Natural killer cell (primary cell): ENCODE measurements at regions not wholly inside any gene's neighbourhood (a gene's known extent, or its start where the extent isn't known, plus 50 kb on each side); places are given as distances from the start of the nearest gene placed in this dataset.
"Not testable (repeated sequence)": the region's sequence is repeated elsewhere in the genome, so short reads cannot be mapped to it uniquely, and the experiment has no call there.

Experiments
- ATAC-seq, 3 donors: fragments of 150-1000 bp in 2 of 3; fragments of 200-7000 bp in 1 of 3; cut with Tn5 transposase; 1 replicate in 1 of 3; 2 replicates in 2 of 3; pipeline ENCODE4 v1.10.0; 2021; ENCODE audit warnings: mild to moderate bottlenecking in 2 of 3, moderate library complexity in 2 of 3
- DNase-seq, 2 donors: peaks; one replicate each; pipeline versions ENCODE4 v3.0.0 to v3.0.0-alpha.2; 2013 to 2021; ENCODE audit warnings: mixed read lengths in 1 of 2
- H3K27ac ChIP-seq: one replicate; pipeline ENCODE4 v1.5.1; 2013; ENCODE audit warnings: mild to moderate bottlenecking, low read length
- H3K27me3 ChIP-seq: one replicate; pipeline ENCODE4 v1.6.1; 2013; ENCODE audit warnings: low read length; ENCODE audit not compliant: control insufficient read depth, insufficient read depth
- H3K36me3 ChIP-seq: one replicate; pipeline ENCODE4 v1.6.1; 2013; ENCODE audit warnings: low read length; ENCODE audit not compliant: control insufficient read depth, insufficient read depth
- H3K4me1 ChIP-seq: one replicate; pipeline ENCODE4 v1.6.1; 2013; ENCODE audit warnings: low read length; ENCODE audit not compliant: control insufficient read depth, insufficient read depth
- H3K4me3 ChIP-seq: one replicate; pipeline ENCODE4 v1.5.1; 2013; ENCODE audit warnings: low read length
- H3K9me3 ChIP-seq: one replicate; pipeline ENCODE4 v1.6.1; 2013; ENCODE audit warnings: low read length; ENCODE audit not compliant: control insufficient read depth, insufficient read depth
- H3K27ac Mint-ChIP-seq, 2 donors: one replicate each; pipeline ENCODE4 v1.8.0; 2022; ENCODE audit warnings: mild to moderate bottlenecking in 2 of 2, mixed read lengths in 2 of 2, moderate library complexity in 1 of 2
- H3K27me3 Mint-ChIP-seq, 2 donors: one replicate each; pipeline ENCODE4 v1.8.0; 2022; ENCODE audit warnings: low read depth in 2 of 2, mixed read lengths in 2 of 2
- H3K36me3 Mint-ChIP-seq: one replicate; pipeline ENCODE4 v1.8.0; 2022; ENCODE audit warnings: mixed read lengths
- H3K4me1 Mint-ChIP-seq, 2 donors: one replicate each; pipeline ENCODE4 v1.8.0; 2022; ENCODE audit warnings: mixed read lengths in 2 of 2
- H3K4me3 Mint-ChIP-seq: one replicate; pipeline ENCODE4 v1.8.0; 2022; ENCODE audit warnings: mild to moderate bottlenecking, moderate library complexity, mixed read lengths
- H3K9me3 Mint-ChIP-seq, 2 donors: one replicate each; pipeline ENCODE4 v1.8.0; 2022; ENCODE audit warnings: mixed read lengths in 2 of 2
- WGBS: methylation state at CpG from one replicate; pipeline ENCODE4 v1.1.7; 2013; ENCODE audit warnings: missing lambda C conversion rate; ENCODE audit not compliant: insufficient coverage; 5-methylcytosine and 5-hydroxymethylcytosine counted together
- intact Hi-C: fragments of 100-400 bp; cut with micrococcal nuclease; formaldehyde crosslinking; loops from one replicate; pipeline ENCODE4 v1.14.2; 2022

DNA sequence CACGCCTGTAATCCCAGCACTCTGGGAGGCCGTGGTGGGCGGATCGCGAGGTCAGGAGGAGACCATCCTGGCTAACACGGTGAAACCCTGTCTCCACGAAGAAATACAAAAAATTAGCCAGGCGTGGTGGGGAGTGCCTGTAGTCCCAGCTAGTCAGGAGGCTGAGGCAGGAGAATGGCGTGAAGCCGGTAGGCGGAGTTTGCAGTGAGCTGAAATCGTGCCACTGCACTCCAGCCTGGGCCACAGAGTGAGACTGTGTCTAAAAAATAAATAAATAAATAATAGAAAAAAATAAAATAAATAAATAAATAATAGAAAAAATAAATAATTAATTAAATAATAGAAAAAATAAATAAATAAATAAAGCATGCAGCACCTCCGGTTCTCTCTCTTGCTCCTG is 480.8 kb downstream of the GOLGA6L6 start:
- ATAC-seq, intact Hi-C loops, H3K9me3 ChIP-seq, H3K36me3 ChIP-seq, DNase-seq, H3K27ac ChIP-seq, H3K4me1 ChIP-seq, H3K27me3 ChIP-seq, H3K4me3 ChIP-seq, H3K4me1 Mint-ChIP-seq, H3K27ac Mint-ChIP-seq, H3K9me3 Mint-ChIP-seq, H3K4me3 Mint-ChIP-seq, H3K36me3 Mint-ChIP-seq, H3K27me3 Mint-ChIP-seq: not testable (repeated sequence)
- WGBS: 88% methylated on average over 4 of the region's 13 CpGs

DNA sequence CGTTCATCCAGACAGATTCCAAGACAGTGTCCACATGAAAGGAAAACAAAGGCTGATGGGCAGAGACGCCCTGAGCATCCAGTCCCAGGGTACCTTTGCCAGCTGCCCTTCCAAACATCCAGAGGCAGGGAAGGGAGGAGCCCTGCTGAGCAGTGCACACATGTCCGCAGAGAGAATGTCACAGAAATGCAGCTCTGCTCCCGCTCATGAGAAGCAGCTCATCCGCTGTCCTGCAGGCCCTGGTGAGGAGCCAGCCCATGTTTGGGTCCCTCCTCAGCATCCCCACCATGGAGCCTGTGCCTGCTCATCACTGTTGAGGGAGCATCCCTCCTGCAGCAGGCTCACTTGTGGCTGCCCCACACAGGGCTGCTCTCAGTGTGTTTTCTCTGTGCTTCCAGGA is 484.7 kb downstream of the GOLGA6L6 start:
- ATAC-seq: peak in 1 of 3 donors; percentile 35
- H3K4me3 Mint-ChIP-seq, DNase-seq, H3K9me3 Mint-ChIP-seq, intact Hi-C loops, H3K4me1 Mint-ChIP-seq, H3K36me3 ChIP-seq, H3K27me3 Mint-ChIP-seq, H3K27ac Mint-ChIP-seq, H3K4me1 ChIP-seq, H3K27ac ChIP-seq, H3K27me3 ChIP-seq, H3K9me3 ChIP-seq, H3K4me3 ChIP-seq, H3K36me3 Mint-ChIP-seq: not testable (repeated sequence)
- WGBS: 70% methylated on average over 5 of the region's 5 CpGs

DNA sequence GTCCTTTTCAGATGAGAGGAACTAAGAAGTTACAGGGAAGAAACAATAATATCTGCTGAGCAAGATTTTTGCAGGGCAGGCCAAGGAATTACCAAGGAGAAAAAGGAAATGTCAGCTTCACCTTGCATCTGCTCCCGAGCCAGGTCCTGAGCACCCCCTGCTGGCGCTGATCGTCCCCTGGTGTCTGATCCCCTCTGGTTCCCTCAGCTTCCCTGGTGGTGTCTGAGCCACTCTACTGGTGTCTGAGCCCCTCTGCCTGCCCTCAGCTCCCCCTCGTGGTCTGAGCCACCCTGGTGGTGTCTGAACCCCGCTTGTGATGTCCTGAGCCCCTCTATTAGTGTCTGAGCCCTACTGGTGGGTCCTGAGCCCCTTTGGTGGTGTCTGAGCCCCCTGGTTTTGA is 485.7 kb downstream of the GOLGA6L6 start:
- 85% methylated on average over 3 of the region's 5 CpGs for WGBS

DNA sequence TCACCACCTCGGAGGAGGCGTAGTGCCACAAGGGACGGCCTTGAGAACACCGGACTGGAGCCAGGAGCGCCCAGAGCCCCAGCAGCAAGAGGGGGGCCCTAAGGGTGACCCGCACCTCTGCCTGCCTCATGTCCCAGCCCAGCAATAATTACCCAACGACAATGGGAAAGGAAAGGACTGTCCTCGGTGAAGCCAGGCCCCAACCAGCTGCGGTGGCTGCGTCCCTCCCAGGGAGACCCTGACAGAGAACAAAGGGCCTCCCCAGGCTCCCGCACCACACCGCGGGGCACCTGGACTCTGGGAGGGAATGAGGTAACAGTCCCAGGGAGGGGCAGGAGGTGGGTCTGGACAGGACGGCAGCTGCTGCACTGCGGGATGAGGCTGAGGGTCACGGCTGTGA is 493.4 kb downstream of the GOLGA6L6 start:
- H3K4me3 Mint-ChIP-seq, H3K4me3 ChIP-seq, ATAC-seq, H3K27me3 Mint-ChIP-seq, H3K27ac Mint-ChIP-seq, DNase-seq, H3K27me3 ChIP-seq, H3K4me1 ChIP-seq, H3K36me3 Mint-ChIP-seq, H3K27ac ChIP-seq, H3K9me3 Mint-ChIP-seq, H3K36me3 ChIP-seq, H3K4me1 Mint-ChIP-seq, intact Hi-C loops, H3K9me3 ChIP-seq: not testable (repeated sequence)
- 94% methylated on average over 11 of the region's 16 CpGs for WGBS

More for the DNA sequence above, 485.7 kb downstream of the GOLGA6L6 start:
- H3K27ac ChIP-seq, DNase-seq, H3K27ac Mint-ChIP-seq, H3K4me3 ChIP-seq, ATAC-seq, intact Hi-C loops, H3K9me3 Mint-ChIP-seq, H3K4me1 ChIP-seq, H3K27me3 Mint-ChIP-seq, H3K9me3 ChIP-seq, H3K36me3 ChIP-seq, H3K36me3 Mint-ChIP-seq, H3K4me1 Mint-ChIP-seq, H3K27me3 ChIP-seq, H3K4me3 Mint-ChIP-seq: not testable (repeated sequence)

DNA sequence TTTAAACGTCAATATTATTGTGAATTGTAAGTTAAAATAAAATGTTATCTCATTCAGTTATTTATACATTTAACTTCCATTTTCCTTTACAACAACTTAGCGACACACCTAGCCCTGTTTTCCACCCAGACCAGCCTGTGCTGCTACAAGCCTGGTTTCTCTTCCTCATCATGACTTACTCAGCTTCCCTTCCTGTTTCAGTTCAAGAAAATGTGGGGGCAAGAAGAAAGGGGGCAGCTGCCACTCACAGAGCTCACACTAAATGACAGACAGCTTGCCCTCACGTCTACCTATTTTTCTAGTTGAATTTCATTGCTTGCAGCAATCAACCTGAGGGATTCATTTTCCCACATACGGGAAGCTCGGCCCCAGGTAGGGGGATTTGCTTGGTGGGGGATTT is 496.4 kb downstream of the GOLGA6L6 start:
- H3K36me3 ChIP-seq, ATAC-seq, H3K27ac ChIP-seq, H3K9me3 ChIP-seq, DNase-seq, intact Hi-C loops, H3K4me1 Mint-ChIP-seq, H3K27me3 Mint-ChIP-seq, H3K4me3 Mint-ChIP-seq, H3K27ac Mint-ChIP-seq, H3K9me3 Mint-ChIP-seq, H3K36me3 Mint-ChIP-seq, H3K27me3 ChIP-seq, H3K4me1 ChIP-seq, H3K4me3 ChIP-seq: not testable (repeated sequence)
- no CpG with 5 or more reads among the region's 5 CpGs for WGBS

DNA sequence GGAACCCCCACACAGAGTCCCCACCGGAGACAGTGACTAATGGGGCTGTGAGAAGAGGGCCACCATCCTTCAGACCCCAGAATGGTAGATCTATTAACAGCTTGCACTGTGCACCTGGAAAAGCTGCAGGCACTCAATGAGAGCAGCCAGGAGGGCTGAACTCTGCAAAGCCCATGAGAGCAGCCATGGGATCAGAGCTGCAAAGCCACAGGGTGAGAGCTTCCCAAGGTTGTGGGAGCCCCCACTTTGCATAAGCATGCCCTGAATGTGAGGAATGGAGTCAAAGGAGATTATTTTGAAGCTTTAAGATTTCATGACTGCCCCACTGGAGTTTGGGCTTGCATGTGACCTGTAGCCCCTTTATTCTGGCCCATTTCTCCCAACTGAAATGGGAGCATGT is 500.9 kb downstream of the GOLGA6L6 start:
- H3K27ac Mint-ChIP-seq, H3K27ac ChIP-seq, H3K27me3 Mint-ChIP-seq, H3K9me3 ChIP-seq, H3K4me3 ChIP-seq, DNase-seq, H3K9me3 Mint-ChIP-seq, H3K4me1 ChIP-seq, ATAC-seq, H3K36me3 Mint-ChIP-seq, H3K36me3 ChIP-seq, H3K4me3 Mint-ChIP-seq, intact Hi-C loops, H3K4me1 Mint-ChIP-seq, H3K27me3 ChIP-seq: not testable (repeated sequence)
- WGBS: no CpG with 5 or more reads among the region's 1 CpG

DNA sequence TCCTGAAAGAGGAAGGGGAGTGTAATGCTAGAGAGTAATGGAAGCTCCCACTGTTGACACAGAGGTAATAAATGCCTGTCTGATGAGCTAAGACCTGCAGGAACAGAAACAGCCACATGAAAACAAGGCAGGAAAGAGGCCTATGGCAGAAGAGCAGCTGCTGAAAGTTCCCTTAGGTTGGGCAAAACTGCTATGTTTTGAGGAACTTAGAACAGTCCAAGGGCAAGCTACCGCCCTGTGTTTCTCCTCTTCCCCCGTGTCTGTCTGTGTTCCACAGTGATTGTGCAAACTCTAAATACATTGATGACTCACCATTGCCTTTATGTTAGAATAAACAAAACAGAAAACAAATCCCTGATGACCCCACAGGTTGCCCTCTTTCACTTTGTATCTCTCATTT is 516.6 kb downstream of the GOLGA6L6 start:
- intact Hi-C loops, H3K36me3 ChIP-seq, H3K27me3 Mint-ChIP-seq, H3K27ac Mint-ChIP-seq, H3K4me1 ChIP-seq, DNase-seq, H3K9me3 ChIP-seq, ATAC-seq, H3K27ac ChIP-seq, H3K36me3 Mint-ChIP-seq, H3K4me1 Mint-ChIP-seq, H3K4me3 Mint-ChIP-seq, H3K9me3 Mint-ChIP-seq, H3K4me3 ChIP-seq, H3K27me3 ChIP-seq: not testable (repeated sequence)
- WGBS: no CpG with 5 or more reads among the region's 2 CpGs

DNA sequence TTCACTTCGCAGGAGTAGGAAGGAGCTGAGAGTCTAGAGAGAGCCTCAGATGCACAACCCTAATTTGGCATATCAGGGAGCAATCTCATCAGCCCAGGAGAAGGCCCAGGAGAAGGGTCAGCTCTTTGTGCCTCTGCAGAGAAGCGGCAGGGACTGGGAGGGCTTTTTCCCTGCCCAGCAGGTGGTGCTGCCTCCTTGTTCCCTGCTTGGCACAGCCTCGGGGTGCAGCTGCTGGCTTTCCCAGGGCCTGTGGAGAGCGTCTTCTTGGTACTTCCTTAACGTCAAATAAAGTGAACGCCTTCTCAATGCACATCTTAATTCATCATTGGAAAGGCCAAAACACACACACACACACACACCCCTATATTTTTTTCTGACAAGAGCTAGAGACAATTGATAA is 519.3 kb downstream of the GOLGA6L6 start:
- ATAC-seq, H3K9me3 ChIP-seq, H3K9me3 Mint-ChIP-seq, H3K27me3 Mint-ChIP-seq, DNase-seq, H3K36me3 Mint-ChIP-seq, H3K4me3 Mint-ChIP-seq, H3K4me1 ChIP-seq, H3K36me3 ChIP-seq, H3K27me3 ChIP-seq, H3K4me3 ChIP-seq, H3K4me1 Mint-ChIP-seq, intact Hi-C loops, H3K27ac ChIP-seq, H3K27ac Mint-ChIP-seq: not testable (repeated sequence)
- no CpG with 5 or more reads among the region's 6 CpGs for WGBS
